HG03060 (cell line): ENCODE measurements at regions not wholly inside any gene's neighbourhood (a gene's known extent, or its start where the extent isn't known, plus 50 kb on each side); places are given as distances from the start of the nearest gene placed in this dataset.

Experiments used
- ATAC-seq: cut with Tn5 transposase; IDR thresholded peaks from one replicate; pipeline ENCODE4 v1.9.1; 2021; ENCODE audit warnings: low read depth, moderate number of reproducible peaks; ENCODE audit not compliant: unreplicated experiment

- no peak for ATAC-seq
Measured at GRCh38 chr5:8868283-8868682, 677.6 kb downstream of the SEMA5A start.

GRCh38 chr5:8869932-8870331 lies 675.9 kb downstream of the SEMA5A start:
- ATAC-seq: no peak

GRCh38 chr5:8870349-8870958 lies 675.4 kb downstream of the SEMA5A start:
- ATAC-seq: no peak

- ATAC-seq: no peak
Measured at GRCh38 chr5:8870959-8871355, 674.9 kb downstream of the SEMA5A start.

GRCh38 chr5:8871446-8871845 lies 674.4 kb downstream of the SEMA5A start:
- ATAC-seq: no peak

- ATAC-seq: no peak
Measured at GRCh38 chr5:8875722-8876121, 670.2 kb downstream of the SEMA5A start.

GRCh38 chr5:8879248-8879647 lies 666.6 kb downstream of the SEMA5A start:
- ATAC-seq: peak; percentile 82

GRCh38 chr5:8884029-8884428 lies 661.8 kb downstream of the SEMA5A start:
- no peak for ATAC-seq

GRCh38 chr5:8892926-8893325 lies 652.9 kb downstream of the SEMA5A start:
- ATAC-seq: no peak

GRCh38 chr5:8894031-8894430 lies 651.8 kb downstream of the SEMA5A start:
- no peak for ATAC-seq

- ATAC-seq: no peak
Measured at GRCh38 chr5:8895062-8895461, 650.8 kb downstream of the SEMA5A start.

- no peak for ATAC-seq
Measured at GRCh38 chr5:8895599-8895998, 650.3 kb downstream of the SEMA5A start.

- no peak for ATAC-seq
Measured at GRCh38 chr5:8897316-8897715, 648.6 kb downstream of the SEMA5A start.

- ATAC-seq: no peak
Measured at GRCh38 chr5:8905021-8905420, 640.9 kb downstream of the SEMA5A start.

GRCh38 chr5:8906303-8906967 lies 639.4 kb downstream of the SEMA5A start:
- ATAC-seq: no peak

- no peak for ATAC-seq
Measured at GRCh38 chr5:8907168-8907868, 638.6 kb downstream of the SEMA5A start.

- ATAC-seq: no peak
Measured at GRCh38 chr5:8908055-8908683, 637.7 kb downstream of the SEMA5A start.

GRCh38 chr5:8912106-8912505 lies 633.8 kb downstream of the SEMA5A start:
- no peak for ATAC-seq

GRCh38 chr5:8913522-8913921 lies 632.4 kb downstream of the SEMA5A start:
- no peak for ATAC-seq

GRCh38 chr5:8919096-8919495 lies 626.8 kb downstream of the SEMA5A start:
- no peak for ATAC-seq

GRCh38 chr5:8923526-8923925 lies 622.3 kb downstream of the SEMA5A start:
- no peak for ATAC-seq
